Spleen (tissue), 11 donors: ENCODE measurements at regions not wholly inside any gene's neighbourhood (a gene's known extent, or its start where the extent isn't known, plus 50 kb on each side); places are given as distances from the start of the nearest gene placed in this dataset.

ENCODE experiments used
- DNase-seq: peaks from one replicate; pipeline ENCODE4 v3.0.0-alpha.2; 2020
- H3K27ac ChIP-seq, 8 donors: fragments of 200-600 bp; sonication (generic) in 7 of 8; 1 replicate in 4 of 8; 2 replicates in 4 of 8; pipeline versions ENCODE4 v1.5.0 to v1.8.0; 2016 to 2021; ENCODE audit warnings: inconsistent platforms in 4 of 8, mild to moderate bottlenecking in 4 of 8, moderate library complexity in 1 of 8
- H3K27me3 ChIP-seq, 7 donors: fragments of 200-600 bp; sonication (generic) in 6 of 7; replicated peaks in 1 of 7; 1 replicate in 4 of 7; 2 replicates in 3 of 7; pipeline versions ENCODE4 v1.5.0 to v1.8.0; 2016 to 2021; ENCODE audit warnings: inconsistent platforms in 3 of 7, mild to moderate bottlenecking in 1 of 7
- H3K36me3 ChIP-seq, 6 donors: fragments of 200-600 bp; sonication (generic) in 5 of 6; 1 replicate in 4 of 6; 2 replicates in 2 of 6; pipeline versions ENCODE4 v1.5.0 to v1.8.0; 2016 to 2021; ENCODE audit warnings: inconsistent platforms in 2 of 6
- H3K4me1 ChIP-seq, 6 donors: fragments of 200-600 bp; sonication (generic) in 5 of 6; 1 replicate in 3 of 6; 2 replicates in 3 of 6; pipeline versions ENCODE4 v1.5.0 to v1.8.0; 2016 to 2021; ENCODE audit warnings: inconsistent platforms in 3 of 6
- H3K4me3 ChIP-seq, 8 donors: fragments of 200-600 bp; sonication (generic) in 7 of 8; 1 replicate in 4 of 8; 2 replicates in 4 of 8; pipeline versions ENCODE4 v1.5.0 to v1.8.0; 2016 to 2021; ENCODE audit warnings: inconsistent platforms in 4 of 8, mild to moderate bottlenecking in 4 of 8, moderate library complexity in 2 of 8
- H3K9me3 ChIP-seq, 8 donors: fragments of 200-600 bp; sonication (generic) in 7 of 8; 1 replicate in 4 of 8; 2 replicates in 4 of 8; pipeline versions ENCODE4 v1.5.0 to v1.8.0; 2016 to 2021; ENCODE audit warnings: inconsistent platforms in 4 of 8
- CTCF ChIP-seq, 11 experiments: fragments of 200-600 bp in 7 of 11; fragments of 450-650 bp in 4 of 11; sonication (generic) in 4 of 11; IDR thresholded peaks in 8 of 11; conservative IDR thresholded peaks in 3 of 11; 1 replicate in 7 of 11; 2 replicates in 4 of 11; pipeline versions ENCODE4 v1.4.0 to v1.8.0; 2016 to 2021; ENCODE audit warnings: antibody characterized with exemption in 11 of 11, inconsistent platforms in 4 of 11, mild to moderate bottlenecking in 1 of 11
- POLR2A ChIP-seq, 3 donors: fragments of 450-650 bp; IDR thresholded peaks; one replicate each; pipeline ENCODE4 v1.5.1; 2017; ENCODE audit warnings: antibody characterized with exemption in 3 of 3, mild to moderate bottlenecking in 1 of 3
- POLR2AphosphoS5 ChIP-seq, 3 donors: sonication (generic); formaldehyde crosslinking; IDR thresholded peaks; one replicate each; pipeline ENCODE4 v1.5.1; 2017; ENCODE audit warnings: antibody characterized with exemption in 3 of 3
- WGBS, 5 donors: extraction: QIAGEN DNeasy Blood & Tissue Kit in 3 of 5; methylation state at CpG; one replicate each; pipeline versions ENCODE4 v1.1.5 to v1.1.7; 2013 to 2018; 5-methylcytosine and 5-hydroxymethylcytosine counted together
- intact Hi-C: fragments of 100-400 bp; cut with DNase I; formaldehyde crosslinking; loops from one replicate; pipeline ENCODE4 v1.15.0; 2023; ENCODE audit warnings: low total_unique reads
- donor health status: healthy with polysubstance abuse.
- donor health status: DM: no; HTN: no; CAD: no; lungs with moderate emphysema.
- donor health status: DM: no; HTN: no; CAD: no.
- donor health status: Bipolar disorder and iron deficiency.
- donor health status: healthy.
- donor health status: DM: no; HTN: no; CAD: no.
- donor health status: DM: yes; HTN: yes; CAD: no.

GRCh38 chr5:23977365-23977764 is 470.0 kb downstream of the PRDM9 start:
- Histone ChIP-seq H3K4me1 (no peaks in the 10 kb centered on the region), H3K27me3 (no peaks in the 10 kb centered on the region), H3K27ac (no peak overlapping the region), H3K36me3 (no peaks in the 10 kb centered on the region), H3K4me3 (no peak overlapping the region), H3K9me3 (peaks cover 0 to 50% (median 37%) of the 10 kb centered on the region in 8 donors)
- intact Hi-C loops, result no loop called here
- DNase-seq, result no peak
- TF ChIP-seq POLR2AphosphoS5 (IDR thresholded peaks at IDR 0.05) (no peak), CTCF (IDR thresholded peaks at IDR 0.05 in 8 of 11, conservative IDR thresholded peaks at IDR 0.05 in 3 of 11) (no peak), POLR2A (IDR thresholded peaks at IDR 0.05) (no peak)
- 63 to 72% (median 69%) methylated on average over 6 of the region's 6 CpGs for WGBS, 5 donors

- DNase-seq, result no peak
- intact Hi-C loops, result no loop called here
- no peak overlapping the region for H3K27ac ChIP-seq
- WGBS, 5 donors, result 67 to 74% (median 72%) methylated on average over 4 of the region's 4 CpGs
- no peaks in the 10 kb centered on the region for H3K36me3 ChIP-seq
- no peak overlapping the region for H3K4me3 ChIP-seq
- TF ChIP-seq POLR2A (IDR thresholded peaks at IDR 0.05) (no peak), POLR2AphosphoS5 (IDR thresholded peaks at IDR 0.05) (no peak), CTCF (IDR thresholded peaks at IDR 0.05 in 8 of 11, conservative IDR thresholded peaks at IDR 0.05 in 3 of 11) (peak in 1 of 11 experiments; percentile 7)
- no peaks in the 10 kb centered on the region for H3K4me1 ChIP-seq
- H3K27me3 ChIP-seq, result no peaks in the 10 kb centered on the region
- peaks cover 0 to 50% (median 36%) of the 10 kb centered on the region in 8 donors for H3K9me3 ChIP-seq
Measured at GRCh38 chr5:23977997-23978396, 470.6 kb downstream of the PRDM9 start.

DNA sequence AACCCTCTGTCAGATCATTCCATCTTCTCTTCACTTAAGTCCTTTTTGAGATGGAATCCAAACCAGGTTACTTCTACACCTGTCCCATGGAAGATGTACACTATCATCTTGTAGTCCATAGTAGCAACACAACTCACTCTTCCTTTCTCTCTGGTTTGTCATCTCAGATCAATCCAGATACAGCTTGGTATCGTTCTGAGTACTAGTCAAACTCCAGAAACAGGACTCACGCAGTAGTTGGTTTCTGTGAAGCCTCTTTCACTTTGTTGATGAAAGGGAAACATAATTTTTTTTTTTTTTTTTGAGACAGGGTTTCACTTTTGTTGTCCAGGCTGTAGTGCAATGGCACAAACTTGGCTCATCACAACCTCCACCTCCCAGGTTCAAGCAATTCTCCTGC is 484.0 kb downstream of the PRDM9 start:
- no peaks in the 10 kb centered on the region for H3K4me1 ChIP-seq
- no peaks in the 10 kb centered on the region for H3K36me3 ChIP-seq
- WGBS, 5 donors, result 77 to 87% (median 79%) methylated on average over 2 of the region's 2 CpGs
- DNase-seq, result no peak
- TF ChIP-seq POLR2AphosphoS5 (IDR thresholded peaks at IDR 0.05), result no peak
- TF ChIP-seq CTCF (IDR thresholded peaks at IDR 0.05 in 8 of 11, conservative IDR thresholded peaks at IDR 0.05 in 3 of 11), result no peak
- no peak for TF ChIP-seq POLR2A (IDR thresholded peaks at IDR 0.05)
- H3K4me3 ChIP-seq, result no peak overlapping the region
- no peak overlapping the region for H3K27ac ChIP-seq
- intact Hi-C loops, result no loop called here
- no peaks in the 10 kb centered on the region for H3K27me3 ChIP-seq
- peaks cover 0 to 8% (median 0%) of the 10 kb centered on the region in 8 donors for H3K9me3 ChIP-seq

- H3K9me3 ChIP-seq, result peaks cover 0 to 8% (median 2%) of the 10 kb centered on the region in 8 donors
- no peak overlapping the region for H3K27ac ChIP-seq
- no peaks in the 10 kb centered on the region for H3K27me3 ChIP-seq
- no peaks in the 10 kb centered on the region for H3K36me3 ChIP-seq
- H3K4me3 ChIP-seq, result no peak overlapping the region
- no peaks in the 10 kb centered on the region for H3K4me1 ChIP-seq
- intact Hi-C loops, result no loop called here
- TF ChIP-seq CTCF (IDR thresholded peaks at IDR 0.05 in 8 of 11, conservative IDR thresholded peaks at IDR 0.05 in 3 of 11) (no peak), POLR2AphosphoS5 (IDR thresholded peaks at IDR 0.05) (no peak), POLR2A (IDR thresholded peaks at IDR 0.05) (no peak)
- 88 to 93% (median 90%) methylated on average over 4 of the region's 4 CpGs for WGBS, 5 donors
- DNase-seq, result no peak
Measured at GRCh38 chr5:23994581-23995370, 487.4 kb downstream of the PRDM9 start.
